Suprapubic skin (tissue), 3 donors: ENCODE measurements at regions not wholly inside any gene's neighbourhood (a gene's known extent, or its start where the extent isn't known, plus 50 kb on each side); places are given as distances from the start of the nearest gene placed in this dataset.

Source experiments
- CTCF ChIP-seq, 2 donors: fragments of 200-600 bp in 1 of 2; fragments of 450-650 bp in 1 of 2; sonication (generic) in 1 of 2; IDR thresholded peaks; one replicate each; pipeline ENCODE4 v1.5.1; 2016 to 2019; ENCODE audit warnings: antibody characterized with exemption in 2 of 2, mild to moderate bottlenecking in 1 of 2, moderate library complexity in 1 of 2
- POLR2A ChIP-seq, 2 donors: fragments of 450-650 bp; IDR thresholded peaks; one replicate each; pipeline ENCODE4 v1.6.1; 2017; ENCODE audit warnings: antibody characterized with exemption in 2 of 2, mild to moderate bottlenecking in 2 of 2, moderate library complexity in 2 of 2

- TF ChIP-seq CTCF (IDR thresholded peaks at IDR 0.05) (no peak), POLR2A (IDR thresholded peaks at IDR 0.05) (no peak)
These were observed 345.6 kb upstream of the THBS1 start for GRCh38 chr15:39235084-39235795.
